Left ventricle myocardium inferior (tissue), 1 donor: ENCODE measurements at regions not wholly inside any gene's neighbourhood (a gene's known extent, or its start where the extent isn't known, plus 50 kb on each side); places are given as distances from the start of the nearest gene placed in this dataset.

ENCODE experiments used
- DNase-seq: peaks from one replicate; pipeline ENCODE4 v3.0.0-alpha.2; 2020
- H3K27ac ChIP-seq: fragments of 200-600 bp; replicated peaks from 2 replicates; pipeline ENCODE4 v1.8.0; 2021
- H3K27me3 ChIP-seq: fragments of 200-600 bp; 2 replicates; pipeline ENCODE4 v1.8.0; 2021; ENCODE audit warnings: low read depth
- H3K36me3 ChIP-seq: fragments of 200-600 bp; 2 replicates; pipeline ENCODE4 v1.8.0; 2021
- H3K4me1 ChIP-seq: fragments of 200-600 bp; 2 replicates; pipeline ENCODE4 v1.8.0; 2021
- H3K4me3 ChIP-seq: fragments of 200-600 bp; 2 replicates; pipeline ENCODE4 v1.8.0; 2021; ENCODE audit warnings: mild to moderate bottlenecking, moderate library complexity
- H3K9me3 ChIP-seq: fragments of 200-600 bp; replicated peaks from 2 replicates; pipeline ENCODE4 v1.8.0; 2021
- intact Hi-C: fragments of 100-400 bp; cut with micrococcal nuclease; formaldehyde crosslinking; loops from one replicate; pipeline ENCODE4 v1.11.0; 2022
- TF ChIP-seq, protein P1 (sequence below): fragments of 200-600 bp; IDR thresholded peaks from 2 replicates; pipeline ENCODE4 v1.8.0; 2021; ENCODE audit warnings: antibody characterized with exemption, mild to moderate bottlenecking, borderline replicate concordance
- donor health status: DM: no; HTN: yes; CAD: no; lungs with severe emphysema.

DNA sequence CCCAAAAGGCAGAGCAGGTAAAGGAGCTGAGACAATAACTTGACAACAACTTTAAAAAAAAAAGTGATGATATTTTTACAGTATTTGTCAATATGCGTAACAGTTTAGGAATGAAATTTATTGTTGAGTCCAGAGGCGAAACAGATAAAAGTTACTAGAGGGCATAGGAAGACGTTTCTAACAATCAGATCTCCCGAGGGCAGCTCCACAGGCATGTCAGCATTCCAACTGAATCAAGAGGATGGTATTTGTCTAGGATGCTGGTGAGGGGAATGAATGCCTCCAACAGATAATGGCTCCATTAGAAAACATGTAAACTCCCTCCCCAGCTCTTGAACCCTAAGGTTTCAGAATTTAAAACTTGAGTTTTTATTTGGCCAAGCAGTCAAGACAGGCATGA is 733.9 kb upstream of the SORCS1 start:
- no peak for DNase-seq
- Histone ChIP-seq H3K9me3 (peaks cover 5% of the 10 kb centered on the region), H3K27me3 (no peaks in the 10 kb centered on the region), H3K4me1 (no peaks in the 10 kb centered on the region), H3K4me3 (no peak overlapping the region), H3K27ac (no peak overlapping the region), H3K36me3 (no peaks in the 10 kb centered on the region)
- TF ChIP-seq, protein P1, sequence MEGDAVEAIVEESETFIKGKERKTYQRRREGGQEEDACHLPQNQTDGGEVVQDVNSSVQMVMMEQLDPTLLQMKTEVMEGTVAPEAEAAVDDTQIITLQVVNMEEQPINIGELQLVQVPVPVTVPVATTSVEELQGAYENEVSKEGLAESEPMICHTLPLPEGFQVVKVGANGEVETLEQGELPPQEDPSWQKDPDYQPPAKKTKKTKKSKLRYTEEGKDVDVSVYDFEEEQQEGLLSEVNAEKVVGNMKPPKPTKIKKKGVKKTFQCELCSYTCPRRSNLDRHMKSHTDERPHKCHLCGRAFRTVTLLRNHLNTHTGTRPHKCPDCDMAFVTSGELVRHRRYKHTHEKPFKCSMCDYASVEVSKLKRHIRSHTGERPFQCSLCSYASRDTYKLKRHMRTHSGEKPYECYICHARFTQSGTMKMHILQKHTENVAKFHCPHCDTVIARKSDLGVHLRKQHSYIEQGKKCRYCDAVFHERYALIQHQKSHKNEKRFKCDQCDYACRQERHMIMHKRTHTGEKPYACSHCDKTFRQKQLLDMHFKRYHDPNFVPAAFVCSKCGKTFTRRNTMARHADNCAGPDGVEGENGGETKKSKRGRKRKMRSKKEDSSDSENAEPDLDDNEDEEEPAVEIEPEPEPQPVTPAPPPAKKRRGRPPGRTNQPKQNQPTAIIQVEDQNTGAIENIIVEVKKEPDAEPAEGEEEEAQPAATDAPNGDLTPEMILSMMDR: no peak
- intact Hi-C loops: no loop called here

DNA sequence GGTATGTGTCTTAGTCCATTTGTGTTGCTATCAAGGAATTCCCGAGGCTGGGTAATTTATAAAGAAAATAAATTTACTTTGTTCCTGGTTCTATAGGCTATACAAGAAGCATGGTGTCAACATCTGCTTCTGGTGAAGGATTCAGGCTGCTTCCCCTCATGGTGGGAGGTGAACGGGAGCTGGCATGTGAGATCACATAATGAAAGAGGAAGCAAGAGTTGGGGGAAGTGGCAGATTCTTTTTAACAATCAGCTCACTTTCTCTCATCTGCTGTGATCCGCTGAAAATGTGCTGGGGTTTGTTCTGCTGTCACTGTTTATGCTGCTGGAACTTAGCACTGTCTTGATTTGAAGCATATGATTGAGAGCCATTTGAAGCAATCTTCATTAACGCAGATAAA is 730.0 kb upstream of the SORCS1 start:
- no peak overlapping the region for H3K27ac ChIP-seq
- no peaks in the 10 kb centered on the region for H3K27me3 ChIP-seq
- TF ChIP-seq, protein P1: no peak
- no peak for DNase-seq
- intact Hi-C loops: no loop called here
- H3K9me3 ChIP-seq: peaks cover 5% of the 10 kb centered on the region
- H3K4me3 ChIP-seq: no peak overlapping the region
- no peaks in the 10 kb centered on the region for H3K36me3 ChIP-seq
- H3K4me1 ChIP-seq: no peaks in the 10 kb centered on the region

DNA sequence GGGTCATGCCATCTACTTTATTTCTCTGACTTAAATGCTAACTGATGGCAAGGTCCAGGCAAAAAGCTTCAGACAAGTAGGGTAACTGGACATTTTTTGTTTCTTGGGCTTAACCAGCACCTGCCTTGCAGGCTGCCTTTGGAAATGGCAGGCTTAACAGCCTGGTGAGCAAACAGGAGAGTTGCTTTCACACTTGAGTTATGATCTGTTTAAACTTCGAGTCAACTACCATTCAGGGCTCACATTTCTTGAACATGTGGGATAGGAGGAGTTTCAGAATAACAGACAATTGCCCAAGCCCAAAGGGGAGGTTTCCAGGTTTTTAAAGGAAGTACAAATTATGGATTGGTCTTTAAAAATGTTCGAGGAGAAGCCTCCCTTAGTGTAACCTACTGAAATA is 724.6 kb upstream of the SORCS1 start:
- no peak for DNase-seq
- TF ChIP-seq, protein P1: no peak

GRCh38 chr10:107880185-107880584 is 715.7 kb upstream of the SORCS1 start:
- intact Hi-C loops: no loop called here

More for the DNA sequence above, 724.6 kb upstream of the SORCS1 start:
- no peak overlapping the region for H3K4me3 ChIP-seq
- no peaks in the 10 kb centered on the region for H3K27me3 ChIP-seq
- no peaks in the 10 kb centered on the region for H3K4me1 ChIP-seq
- peaks cover 34% of the 10 kb centered on the region for H3K9me3 ChIP-seq
- no peaks in the 10 kb centered on the region for H3K36me3 ChIP-seq
- no peak overlapping the region for H3K27ac ChIP-seq
- intact Hi-C loops: no loop called here

GRCh38 chr10:107873007-107873406 is 708.5 kb upstream of the SORCS1 start:
- H3K27me3 ChIP-seq: no peaks in the 10 kb centered on the region
- TF ChIP-seq, protein P1: no peak
- no peak overlapping the region for H3K27ac ChIP-seq
- H3K36me3 ChIP-seq: no peaks in the 10 kb centered on the region
- no peak for DNase-seq
- no peak overlapping the region for H3K4me3 ChIP-seq
- H3K9me3 ChIP-seq: peaks cover 20% of the 10 kb centered on the region
- intact Hi-C loops: no loop called here
- H3K4me1 ChIP-seq: no peaks in the 10 kb centered on the region

More at GRCh38 chr10:107880185-107880584, 715.7 kb upstream of the SORCS1 start:
- TF ChIP-seq, protein P1: no peak
- no peak for DNase-seq
- peaks cover 78% of the 10 kb centered on the region for H3K9me3 ChIP-seq
- no peak overlapping the region for H3K27ac ChIP-seq
- no peak overlapping the region for H3K4me3 ChIP-seq
- H3K27me3 ChIP-seq: no peaks in the 10 kb centered on the region
- no peaks in the 10 kb centered on the region for H3K36me3 ChIP-seq
- H3K4me1 ChIP-seq: no peaks in the 10 kb centered on the region

- Histone ChIP-seq H3K4me3 (no peak overlapping the region), H3K36me3 (no peaks in the 10 kb centered on the region), H3K4me1 (no peaks in the 10 kb centered on the region), H3K9me3 (no peaks in the 10 kb centered on the region), H3K27me3 (no peaks in the 10 kb centered on the region), H3K27ac (no peak overlapping the region)
- TF ChIP-seq, protein P1: no peak
- intact Hi-C loops: no loop called here
- no peak for DNase-seq
These were observed 701.2 kb upstream of the SORCS1 start for GRCh38 chr10:107865691-107866090.
